HG02571 (cell line): ENCODE measurements at regions not wholly inside any gene's neighbourhood (a gene's known extent, or its start where the extent isn't known, plus 50 kb on each side); places are given as distances from the start of the nearest gene placed in this dataset.
"Not testable (repeated sequence)": the region's sequence is repeated elsewhere in the genome, so short reads cannot be mapped to it uniquely, and the experiment has no call there.

Experiments
- ATAC-seq: cut with Tn5 transposase; IDR thresholded peaks from one replicate; pipeline ENCODE4 v1.9.1; 2021; ENCODE audit warnings: mild to moderate bottlenecking, moderate library complexity; ENCODE audit not compliant: unreplicated experiment

DNA sequence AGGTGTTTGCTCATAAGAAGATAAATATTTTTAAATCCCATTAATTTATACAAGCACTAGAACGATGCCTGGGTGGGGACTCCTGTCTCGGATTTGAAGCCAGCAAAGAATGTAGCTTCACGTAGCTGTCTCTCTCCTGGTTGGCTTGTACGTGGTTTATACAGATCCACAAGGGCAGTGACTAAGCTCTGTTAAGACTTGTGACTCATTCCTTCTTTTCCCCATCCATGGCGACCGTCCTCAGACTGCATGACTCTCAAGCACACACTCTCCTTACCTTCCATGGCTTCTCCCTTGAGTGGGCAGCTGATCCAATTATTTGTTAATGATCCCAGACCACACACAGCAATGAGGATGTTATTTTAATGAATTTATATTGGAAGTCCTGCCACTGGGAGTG lies 679.7 kb upstream of the SOX9 start:
- ATAC-seq: no peak

DNA sequence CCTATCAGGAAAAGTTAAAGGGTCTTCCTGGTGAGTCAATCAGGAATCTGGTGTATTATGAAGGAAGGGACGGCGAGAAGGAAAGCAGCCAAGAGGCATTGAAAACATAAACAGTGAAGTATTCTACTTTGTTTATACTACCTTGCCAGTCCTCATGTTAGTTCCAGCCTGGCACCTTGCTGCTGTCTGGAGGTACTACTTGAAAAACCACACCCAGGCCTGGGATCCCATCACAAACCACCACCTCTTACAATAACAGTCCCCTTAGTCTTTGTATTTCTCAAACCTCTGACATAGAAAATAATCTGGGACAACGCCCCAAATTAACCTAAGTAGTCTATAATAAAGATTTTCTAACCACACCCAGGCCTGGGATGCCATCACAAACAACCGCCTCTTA lies 676.7 kb upstream of the SOX9 start:
- ATAC-seq: no peak

- ATAC-seq: no peak
These were observed 674.0 kb upstream of the SOX9 start for GRCh38 chr17:71446645-71447437.

DNA sequence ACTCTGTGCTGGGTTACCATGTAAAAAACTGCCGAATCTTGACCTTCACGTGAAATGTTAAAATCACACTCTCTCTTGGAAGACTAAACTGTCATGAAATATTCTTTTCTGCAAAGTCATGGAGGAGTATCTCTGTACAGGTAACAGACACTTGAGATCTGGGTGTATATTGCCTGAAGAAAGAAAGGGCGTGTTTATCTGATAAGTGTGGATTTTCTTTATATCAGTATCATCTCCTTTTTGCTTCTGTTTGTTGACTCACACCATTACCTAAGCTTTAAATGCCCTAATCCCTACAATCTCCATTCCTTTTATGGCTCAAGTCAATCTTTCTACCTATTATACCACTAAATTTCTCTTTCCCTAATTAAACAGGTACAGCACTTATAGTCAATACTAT lies 673.2 kb upstream of the SOX9 start:
- ATAC-seq: no peak

DNA sequence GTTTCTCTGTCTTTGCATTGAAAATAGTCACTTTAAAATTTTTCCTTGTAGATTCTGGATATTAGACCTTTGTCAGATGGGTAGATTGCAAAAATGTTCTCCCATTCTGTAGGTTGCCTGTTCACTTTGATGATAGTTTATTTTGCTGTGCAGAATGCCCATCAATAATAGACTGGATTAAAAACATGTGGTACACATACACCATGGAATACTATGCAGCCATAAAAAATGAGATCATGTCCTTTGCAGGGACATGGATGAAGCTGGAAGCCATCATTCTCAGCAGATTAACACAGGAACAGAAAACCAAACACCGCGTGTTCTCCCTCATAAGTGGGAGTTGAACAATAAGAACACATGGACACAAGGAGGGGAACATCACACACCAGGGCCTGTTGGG lies 670.2 kb upstream of the SOX9 start:
- not testable (repeated sequence) for ATAC-seq

DNA sequence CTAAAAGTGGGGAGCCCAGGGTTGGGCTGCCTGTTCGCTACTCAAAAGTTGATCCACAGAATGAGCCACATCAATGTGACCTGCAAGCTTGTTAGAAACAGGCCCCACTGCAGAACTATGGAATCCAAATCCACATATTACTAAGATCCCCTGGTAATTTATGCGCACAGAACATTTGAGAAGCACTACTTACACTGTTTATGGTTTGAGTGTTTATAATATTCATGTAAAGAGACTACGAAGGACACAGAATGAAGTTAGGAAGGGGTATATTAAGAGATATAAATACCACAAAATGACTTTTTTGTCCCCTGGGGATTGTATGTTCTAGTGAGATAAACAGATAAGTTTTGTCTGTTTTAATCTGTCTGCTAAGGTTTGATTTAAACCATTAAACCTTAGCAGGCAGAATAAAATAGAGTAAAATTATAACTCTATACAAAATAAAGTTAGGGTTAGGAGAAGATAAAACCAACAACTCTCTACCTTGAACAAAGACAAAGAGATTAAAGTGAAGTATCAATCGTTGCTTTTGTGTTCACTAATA lies 666.9 kb upstream of the SOX9 start:
- no peak for ATAC-seq

DNA sequence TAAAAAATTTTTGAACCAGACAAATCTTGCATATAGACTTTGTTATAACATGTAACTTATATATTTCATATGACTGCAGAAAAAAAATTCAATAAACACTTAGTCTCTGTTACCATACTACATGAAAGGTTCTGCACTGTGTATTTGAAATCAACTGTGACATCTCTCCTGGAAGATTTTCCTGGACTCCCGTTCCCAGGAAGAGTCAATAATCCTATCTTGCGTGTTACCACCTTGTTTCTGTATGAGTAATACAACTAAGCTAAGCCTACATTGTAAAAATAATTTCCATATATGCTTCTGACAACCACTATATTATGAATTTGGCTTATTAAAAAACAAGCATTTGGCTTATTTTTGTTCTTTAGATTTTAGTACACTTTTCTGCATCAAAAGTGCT lies 665.6 kb upstream of the SOX9 start:
- ATAC-seq: no peak

GRCh38 chr17:71458322-71458721 lies 662.5 kb upstream of the SOX9 start:
- ATAC-seq: no peak

DNA sequence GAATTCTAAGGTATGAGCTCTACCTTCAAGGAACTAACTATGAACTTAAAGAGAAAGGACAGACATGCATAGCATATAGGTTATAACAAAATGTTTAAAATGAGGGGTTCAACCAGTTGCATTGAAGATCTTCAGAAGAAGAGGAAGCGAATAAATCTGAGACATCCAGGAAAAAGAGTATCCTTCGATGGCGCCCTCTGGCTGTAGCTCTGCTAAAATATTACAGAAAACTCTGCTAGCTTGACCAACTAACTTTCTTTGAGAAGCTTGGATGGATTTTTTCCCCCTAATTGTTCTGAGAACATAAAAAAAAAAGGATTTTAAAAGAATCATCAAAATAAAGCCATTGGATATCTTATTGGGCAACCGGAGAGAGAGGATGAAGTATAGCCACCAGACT lies 659.9 kb upstream of the SOX9 start:
- no peak for ATAC-seq

DNA sequence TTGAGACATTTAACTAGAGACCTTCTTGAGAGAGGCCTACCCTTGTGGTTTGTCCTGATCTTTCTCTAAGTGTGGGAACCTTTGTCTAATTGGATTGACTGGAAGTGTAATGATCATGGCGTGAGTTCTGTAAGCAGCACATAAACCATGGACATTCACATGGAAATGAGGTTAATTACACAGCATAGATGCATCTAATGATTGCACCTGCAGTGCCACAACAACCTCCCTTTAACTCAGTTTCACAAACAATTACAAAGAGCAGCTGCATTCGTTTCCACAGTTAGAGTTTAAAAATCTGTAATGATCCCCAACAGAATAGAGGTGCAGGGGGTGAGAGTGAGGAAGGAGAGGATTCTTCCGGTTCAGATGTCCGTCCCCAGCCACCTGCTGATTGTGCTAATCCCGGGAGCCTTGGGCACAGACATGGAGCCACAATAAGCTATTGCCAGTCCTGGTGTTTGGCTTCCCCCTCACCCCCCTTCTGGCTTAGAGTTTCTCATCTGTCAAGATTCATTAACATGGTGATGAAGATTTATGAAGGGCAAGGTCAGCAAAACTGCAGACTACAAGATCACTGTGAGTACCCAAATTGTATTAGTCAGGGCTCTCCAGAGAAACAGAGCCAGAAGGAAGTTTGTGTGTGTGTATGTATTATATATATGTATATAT lies 659.2 kb upstream of the SOX9 start:
- no peak for ATAC-seq

GRCh38 chr17:71464241-71464640 lies 656.6 kb upstream of the SOX9 start:
- ATAC-seq: no peak

GRCh38 chr17:71464751-71465150 lies 656.1 kb upstream of the SOX9 start:
- ATAC-seq: no peak

- ATAC-seq: no peak
These were observed 653.1 kb upstream of the SOX9 start for GRCh38 chr17:71467719-71468118.

- no peak for ATAC-seq
These were observed 650.8 kb upstream of the SOX9 start for GRCh38 chr17:71470062-71470461.

- ATAC-seq: no peak
These were observed 647.7 kb upstream of the SOX9 start for GRCh38 chr17:71472809-71473789.

GRCh38 chr17:71477356-71477755 lies 643.5 kb upstream of the SOX9 start:
- no peak for ATAC-seq

- ATAC-seq: no peak
These were observed 640.7 kb upstream of the SOX9 start for GRCh38 chr17:71480099-71480498.

- ATAC-seq: no peak
These were observed 638.2 kb upstream of the SOX9 start for GRCh38 chr17:71482625-71483024.

- ATAC-seq: no peak
These were observed 636.3 kb upstream of the SOX9 start for GRCh38 chr17:71484546-71484945.

GRCh38 chr17:71485426-71485825 lies 635.4 kb upstream of the SOX9 start:
- ATAC-seq: no peak

GRCh38 chr17:71486261-71486660 lies 634.6 kb upstream of the SOX9 start:
- no peak for ATAC-seq
